SK-N-SH treated with all-trans-retinoic acid at 6 μM for 48 hours (cell line): ENCODE measurements at regions not wholly inside any gene's neighbourhood (a gene's known extent, or its start where the extent isn't known, plus 50 kb on each side); places are given as distances from the start of the nearest gene placed in this dataset.

ENCODE experiments used
- ARNTL ChIP-seq: fragments of 450-650 bp; formaldehyde crosslinking; IDR thresholded peaks from 2 replicates; pipeline ENCODE4 v1.5.0; 2020; ENCODE audit warnings: low read depth, mild to moderate bottlenecking, moderate library complexity, borderline replicate concordance
- BACH2 ChIP-seq: fragments of 250-450 bp; sonication (Bioruptor Pico); IDR thresholded peaks from 2 replicates; pipeline ENCODE4 v1.9.0; 2021; ENCODE audit warnings: mild to moderate bottlenecking, borderline replicate concordance
- CREB5 ChIP-seq: fragments of 250-450 bp; sonication (Bioruptor Pico); IDR thresholded peaks from 2 replicates; pipeline ENCODE4 v1.5.1; 2020; ENCODE audit warnings: low read depth, mild to moderate bottlenecking, moderate library complexity
- ESRRG ChIP-seq: fragments of 250-450 bp; sonication (Bioruptor Pico); IDR thresholded peaks from 2 replicates; pipeline ENCODE4 v1.6.1; 2021; ENCODE audit warnings: mild to moderate bottlenecking
- ISL1 ChIP-seq: fragments of 250-450 bp; sonication (Bioruptor Pico); IDR thresholded peaks from 2 replicates; pipeline ENCODE4 v2.1.2; 2022; ENCODE audit warnings: mild to moderate bottlenecking, moderate library complexity
- RARB ChIP-seq: fragments of 250-450 bp; sonication (Bioruptor Pico); IDR thresholded peaks from 2 replicates; pipeline ENCODE4 v1.8.0; 2021; ENCODE audit warnings: mild to moderate bottlenecking, moderate library complexity
- TCF4 ChIP-seq: fragments of 250-450 bp; sonication (Bioruptor Pico); IDR thresholded peaks from 2 replicates; pipeline ENCODE4 v1.8.0; 2021; ENCODE audit warnings: mild to moderate bottlenecking, moderate library complexity, borderline replicate concordance
- TOX ChIP-seq: fragments of 250-450 bp; sonication (Bioruptor Pico); IDR thresholded peaks from 2 replicates; pipeline ENCODE4 v1.8.0; 2021; ENCODE audit warnings: mild to moderate bottlenecking, moderate library complexity, borderline replicate concordance
- ZC3H10 ChIP-seq: fragments of 250-450 bp; sonication (Bioruptor Pico); IDR thresholded peaks from 2 replicates; pipeline ENCODE4 v1.5.1; 2021; ENCODE audit warnings: mild to moderate bottlenecking, moderate library complexity
- ZFP3 ChIP-seq: fragments of 250-450 bp; sonication (Bioruptor Pico); IDR thresholded peaks from 2 replicates; pipeline ENCODE4 v1.5.0; 2020; ENCODE audit warnings: mild to moderate bottlenecking, moderate library complexity
- ZNF565 ChIP-seq: fragments of 450-650 bp; formaldehyde crosslinking; conservative IDR thresholded peaks from 2 replicates; pipeline ENCODE4 v1.5.0; 2020; ENCODE audit warnings: low read depth, mild to moderate bottlenecking, moderate library complexity
- TF ChIP-seq, protein P1 (sequence below): fragments of 250-450 bp; sonication (Bioruptor Pico); IDR thresholded peaks from 2 replicates; pipeline ENCODE4 v1.8.0; 2021; ENCODE audit warnings: low read depth, mild to moderate bottlenecking, moderate library complexity, borderline replicate concordance
- TF ChIP-seq, protein P2 (sequence below): fragments of 250-450 bp; sonication (Bioruptor Pico); IDR thresholded peaks from 2 replicates; pipeline ENCODE4 v1.8.0; 2020; ENCODE audit warnings: mild to moderate bottlenecking, moderate library complexity, borderline replicate concordance
- TF ChIP-seq, protein P3 (sequence below): fragments of 250-450 bp; sonication (Bioruptor Pico); IDR thresholded peaks from 2 replicates; pipeline ENCODE4 v1.5.0; 2020; ENCODE audit warnings: mild to moderate bottlenecking, moderate library complexity

- no peak for TF ChIP-seq ZFP3 (CRISPR knock-in tag)
- no peak for TF ChIP-seq ISL1 (CRISPR knock-in tag)
- TF ChIP-seq ZNF565 (CRISPR knock-in tag), result no peak
- no peak for TF ChIP-seq BACH2 (CRISPR knock-in tag)
- TF ChIP-seq, protein P1, sequence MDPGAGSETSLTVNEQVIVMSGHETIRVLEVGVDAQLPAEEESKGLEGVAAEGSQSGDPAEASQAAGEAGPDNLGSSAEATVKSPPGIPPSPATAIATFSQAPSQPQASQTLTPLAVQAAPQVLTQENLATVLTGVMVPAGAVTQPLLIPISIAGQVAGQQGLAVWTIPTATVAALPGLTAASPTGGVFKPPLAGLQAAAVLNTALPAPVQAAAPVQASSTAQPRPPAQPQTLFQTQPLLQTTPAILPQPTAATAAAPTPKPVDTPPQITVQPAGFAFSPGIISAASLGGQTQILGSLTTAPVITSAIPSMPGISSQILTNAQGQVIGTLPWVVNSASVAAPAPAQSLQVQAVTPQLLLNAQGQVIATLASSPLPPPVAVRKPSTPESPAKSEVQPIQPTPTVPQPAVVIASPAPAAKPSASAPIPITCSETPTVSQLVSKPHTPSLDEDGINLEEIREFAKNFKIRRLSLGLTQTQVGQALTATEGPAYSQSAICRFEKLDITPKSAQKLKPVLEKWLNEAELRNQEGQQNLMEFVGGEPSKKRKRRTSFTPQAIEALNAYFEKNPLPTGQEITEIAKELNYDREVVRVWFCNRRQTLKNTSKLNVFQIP (CRISPR knock-in tag), result no peak
- TF ChIP-seq, protein P2, sequence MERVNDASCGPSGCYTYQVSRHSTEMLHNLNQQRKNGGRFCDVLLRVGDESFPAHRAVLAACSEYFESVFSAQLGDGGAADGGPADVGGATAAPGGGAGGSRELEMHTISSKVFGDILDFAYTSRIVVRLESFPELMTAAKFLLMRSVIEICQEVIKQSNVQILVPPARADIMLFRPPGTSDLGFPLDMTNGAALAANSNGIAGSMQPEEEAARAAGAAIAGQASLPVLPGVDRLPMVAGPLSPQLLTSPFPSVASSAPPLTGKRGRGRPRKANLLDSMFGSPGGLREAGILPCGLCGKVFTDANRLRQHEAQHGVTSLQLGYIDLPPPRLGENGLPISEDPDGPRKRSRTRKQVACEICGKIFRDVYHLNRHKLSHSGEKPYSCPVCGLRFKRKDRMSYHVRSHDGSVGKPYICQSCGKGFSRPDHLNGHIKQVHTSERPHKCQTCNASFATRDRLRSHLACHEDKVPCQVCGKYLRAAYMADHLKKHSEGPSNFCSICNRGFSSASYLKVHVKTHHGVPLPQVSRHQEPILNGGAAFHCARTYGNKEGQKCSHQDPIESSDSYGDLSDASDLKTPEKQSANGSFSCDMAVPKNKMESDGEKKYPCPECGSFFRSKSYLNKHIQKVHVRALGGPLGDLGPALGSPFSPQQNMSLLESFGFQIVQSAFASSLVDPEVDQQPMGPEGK (CRISPR knock-in tag), result no peak
- TF ChIP-seq ZC3H10 (CRISPR knock-in tag), result no peak
- TF ChIP-seq ARNTL (CRISPR knock-in tag), result no peak
- no peak for TF ChIP-seq RARB (CRISPR knock-in tag)
- no peak for TF ChIP-seq TCF4 (CRISPR knock-in tag)
- no peak for TF ChIP-seq TOX (CRISPR knock-in tag)
- TF ChIP-seq, protein P3, sequence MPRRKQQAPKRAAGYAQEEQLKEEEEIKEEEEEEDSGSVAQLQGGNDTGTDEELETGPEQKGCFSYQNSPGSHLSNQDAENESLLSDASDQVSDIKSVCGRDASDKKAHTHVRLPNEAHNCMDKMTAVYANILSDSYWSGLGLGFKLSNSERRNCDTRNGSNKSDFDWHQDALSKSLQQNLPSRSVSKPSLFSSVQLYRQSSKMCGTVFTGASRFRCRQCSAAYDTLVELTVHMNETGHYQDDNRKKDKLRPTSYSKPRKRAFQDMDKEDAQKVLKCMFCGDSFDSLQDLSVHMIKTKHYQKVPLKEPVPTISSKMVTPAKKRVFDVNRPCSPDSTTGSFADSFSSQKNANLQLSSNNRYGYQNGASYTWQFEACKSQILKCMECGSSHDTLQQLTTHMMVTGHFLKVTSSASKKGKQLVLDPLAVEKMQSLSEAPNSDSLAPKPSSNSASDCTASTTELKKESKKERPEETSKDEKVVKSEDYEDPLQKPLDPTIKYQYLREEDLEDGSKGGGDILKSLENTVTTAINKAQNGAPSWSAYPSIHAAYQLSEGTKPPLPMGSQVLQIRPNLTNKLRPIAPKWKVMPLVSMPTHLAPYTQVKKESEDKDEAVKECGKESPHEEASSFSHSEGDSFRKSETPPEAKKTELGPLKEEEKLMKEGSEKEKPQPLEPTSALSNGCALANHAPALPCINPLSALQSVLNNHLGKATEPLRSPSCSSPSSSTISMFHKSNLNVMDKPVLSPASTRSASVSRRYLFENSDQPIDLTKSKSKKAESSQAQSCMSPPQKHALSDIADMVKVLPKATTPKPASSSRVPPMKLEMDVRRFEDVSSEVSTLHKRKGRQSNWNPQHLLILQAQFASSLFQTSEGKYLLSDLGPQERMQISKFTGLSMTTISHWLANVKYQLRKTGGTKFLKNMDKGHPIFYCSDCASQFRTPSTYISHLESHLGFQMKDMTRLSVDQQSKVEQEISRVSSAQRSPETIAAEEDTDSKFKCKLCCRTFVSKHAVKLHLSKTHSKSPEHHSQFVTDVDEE (CRISPR knock-in tag), result no peak
- TF ChIP-seq ESRRG, result no peak
- no peak for TF ChIP-seq CREB5 (CRISPR knock-in tag)
These were observed 350.7 kb upstream of the ZMIZ1 start for GRCh38 chr10:78718032-78718572.
